ENCODE measurements at regions not wholly inside any gene's neighbourhood (a gene's known extent, or its start where the extent isn't known, plus 50 kb on each side); places are given as distances from the start of the nearest gene placed in this dataset.

DNA sequence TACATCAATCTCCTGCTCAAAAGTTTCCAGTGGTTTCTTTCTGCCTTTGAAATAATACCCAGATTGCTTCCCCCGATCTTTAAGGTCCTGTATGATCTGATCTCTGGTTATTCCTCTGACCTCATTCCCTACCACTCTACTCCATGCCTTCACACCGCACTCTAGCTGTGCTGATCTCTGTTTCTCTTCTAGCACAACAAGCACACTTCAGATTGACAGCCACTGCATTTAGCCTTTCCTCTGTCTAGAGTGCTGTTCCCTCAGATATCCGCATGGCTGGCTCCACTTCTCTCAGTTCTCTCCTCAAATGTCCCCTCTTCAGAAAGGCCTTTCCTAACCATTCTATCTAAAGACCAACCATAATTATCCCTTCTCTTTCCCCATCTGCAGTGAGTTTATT lies 370.4 kb upstream of the FGF13 start:
- no peaks in the 10 kb centered on the region for H3K79me2 ChIP-seq (ENCODE audit: control insufficient read depth, insufficient read depth, low read length)
- H3K36me3 ChIP-seq (ENCODE audit: control insufficient read depth, insufficient read depth, low read length), result no peaks in the 10 kb centered on the region
- H4K20me1 ChIP-seq (replicated peaks; ENCODE audit: control insufficient read depth, insufficient read depth, low read length), result no peaks in the 10 kb centered on the region
- ChIA-PET POLR2A (no interaction called here), CTCF (ENCODE audit: low intra/inter-chr PET ratio) (no interaction called here)
- no peak overlapping the region for H3K27ac ChIP-seq (ENCODE audit: extremely low read depth, low read depth, low read length)
- no peak overlapping the region for H3K4me2 ChIP-seq (ENCODE audit: insufficient read depth, low read length)
- H3K4me1 ChIP-seq (replicated peaks in 1 of 2; ENCODE audit: control insufficient read depth in 2 of 2, insufficient read depth in 2 of 2, low read length in 2 of 2), result no peaks in the 10 kb centered on the region
- H3K9me1 ChIP-seq (ENCODE audit: control insufficient read depth, insufficient read depth, low read length), result no peaks in the 10 kb centered on the region
- intact Hi-C loops (cut with micrococcal nuclease) (no loop called here), in situ Hi-C loops (cut with MboI) (no loop called here)
- H2AFZ ChIP-seq (ENCODE audit: low read depth, low read length), result no peak overlapping the region
- DNase-seq (ENCODE audit: extremely low read depth in 1 of 4, low spot score in 3 of 4), result no peak
- BruUV-seq (replicated peaks), result no TSS peak
- no peaks in the 10 kb centered on the region; a peak in 1 of 5 replicates for H3K27me3 ChIP-seq (ENCODE audit: control insufficient read depth in 2 of 2, insufficient read depth in 2 of 2, low read length in 2 of 2)
- H3K9me3 ChIP-seq (replicated peaks; ENCODE audit: control insufficient read depth, insufficient read depth, low read depth, low read length), result no peaks in the 10 kb centered on the region
- no peak for ATAC-seq
- FAIRE-seq, result no peak
- H3K4me3 ChIP-seq, result no peak overlapping the region
- TF ChIP-seq, protein P1, sequence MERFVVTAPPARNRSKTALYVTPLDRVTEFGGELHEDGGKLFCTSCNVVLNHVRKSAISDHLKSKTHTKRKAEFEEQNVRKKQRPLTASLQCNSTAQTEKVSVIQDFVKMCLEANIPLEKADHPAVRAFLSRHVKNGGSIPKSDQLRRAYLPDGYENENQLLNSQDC (CRISPR knock-in tag; IDR thresholded peaks at IDR 0.05), result no peak
- TF ChIP-seq TAF9B (IDR thresholded peaks at IDR 0.05; ENCODE audit: partially characterized antibody) (no peak), MBD2 (IDR thresholded peaks at IDR 0.05; ENCODE audit: borderline replicate concordance, low read depth) (no peak), FOXJ3 (CRISPR knock-in tag; IDR thresholded peaks at IDR 0.05) (no peak), E2F3 (CRISPR knock-in tag; IDR thresholded peaks at IDR 0.05) (no peak), MTA2 (IDR thresholded peaks at IDR 0.05; ENCODE audit: low read depth) (no peak), MAZ (CRISPR knock-in tag; conservative IDR thresholded peaks at IDR 0.05 in 1 of 2, IDR thresholded peaks at IDR 0.05 in 1 of 2) (no peak), WHSC1 (IDR thresholded peaks at IDR 0.05; ENCODE audit: low read length) (no peak), DIDO1 (tag; IDR thresholded peaks at IDR 0.05; ENCODE audit: low read depth) (no peak), BMI1 (IDR thresholded peaks at IDR 0.05; ENCODE audit: low read length) (no peak), ZBTB8A (IDR thresholded peaks at IDR 0.05; ENCODE audit: partially characterized antibody) (no peak), NR2C2 (CRISPR knock-in tag; IDR thresholded peaks at IDR 0.05) (no peak), NR2C2 (tag; IDR thresholded peaks at IDR 0.05) (no peak), ZNF586 (CRISPR knock-in tag; conservative IDR thresholded peaks at IDR 0.05) (no peak), TRIM28 (IDR thresholded peaks at IDR 0.05) (no peak), MTA3 (IDR thresholded peaks at IDR 0.05; ENCODE audit: borderline replicate concordance) (no peak), TCF3 (CRISPR knock-in tag; IDR thresholded peaks at IDR 0.05) (no peak), PHB (CRISPR knock-in tag; IDR thresholded peaks at IDR 0.05) (no peak), ASH1L (IDR thresholded peaks at IDR 0.05; ENCODE audit: borderline replicate concordance, low read depth, partially characterized antibody) (no peak)
- TF ChIP-seq, protein P2, sequence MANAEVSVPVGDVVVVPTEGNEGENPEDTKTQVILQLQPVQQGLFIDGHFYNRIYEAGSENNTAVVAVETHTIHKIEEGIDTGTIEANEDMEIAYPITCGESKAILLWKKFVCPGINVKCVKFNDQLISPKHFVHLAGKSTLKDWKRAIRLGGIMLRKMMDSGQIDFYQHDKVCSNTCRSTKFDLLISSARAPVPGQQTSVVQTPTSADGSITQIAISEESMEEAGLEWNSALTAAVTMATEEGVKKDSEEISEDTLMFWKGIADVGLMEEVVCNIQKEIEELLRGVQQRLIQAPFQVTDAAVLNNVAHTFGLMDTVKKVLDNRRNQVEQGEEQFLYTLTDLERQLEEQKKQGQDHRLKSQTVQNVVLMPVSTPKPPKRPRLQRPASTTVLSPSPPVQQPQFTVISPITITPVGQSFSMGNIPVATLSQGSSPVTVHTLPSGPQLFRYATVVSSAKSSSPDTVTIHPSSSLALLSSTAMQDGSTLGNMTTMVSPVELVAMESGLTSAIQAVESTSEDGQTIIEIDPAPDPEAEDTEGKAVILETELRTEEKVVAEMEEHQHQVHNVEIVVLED (CRISPR knock-in tag; IDR thresholded peaks at IDR 0.05), result no peak
- TF ChIP-seq, protein P3, sequence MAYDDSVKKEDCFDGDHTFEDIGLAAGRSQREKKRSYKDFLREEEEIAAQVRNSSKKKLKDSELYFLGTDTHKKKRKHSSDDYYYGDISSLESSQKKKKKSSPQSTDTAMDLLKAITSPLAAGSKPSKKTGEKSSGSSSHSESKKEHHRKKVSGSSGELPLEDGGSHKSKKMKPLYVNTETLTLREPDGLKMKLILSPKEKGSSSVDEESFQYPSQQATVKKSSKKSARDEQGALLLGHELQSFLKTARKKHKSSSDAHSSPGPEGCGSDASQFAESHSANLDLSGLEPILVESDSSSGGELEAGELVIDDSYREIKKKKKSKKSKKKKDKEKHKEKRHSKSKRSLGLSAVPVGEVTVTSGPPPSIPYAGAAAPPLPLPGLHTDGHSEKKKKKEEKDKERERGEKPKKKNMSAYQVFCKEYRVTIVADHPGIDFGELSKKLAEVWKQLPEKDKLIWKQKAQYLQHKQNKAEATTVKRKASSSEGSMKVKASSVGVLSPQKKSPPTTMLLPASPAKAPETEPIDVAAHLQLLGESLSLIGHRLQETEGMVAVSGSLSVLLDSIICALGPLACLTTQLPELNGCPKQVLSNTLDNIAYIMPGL (CRISPR knock-in tag; IDR thresholded peaks at IDR 0.05), result no peak
- no peak overlapping the region for H3K9ac ChIP-seq (ENCODE audit: insufficient read depth in 1 of 2, low read depth in 2 of 2, low read length in 2 of 2)
- 35% methylated on average over 3 of the region's 3 CpGs for WGBS (ENCODE audit: insufficient coverage, low coverage, missing lambda C conversion rate)
